ENCODE measurements at regions not wholly inside any gene's neighbourhood (a gene's known extent, or its start where the extent isn't known, plus 50 kb on each side); places are given as distances from the start of the nearest gene placed in this dataset.

- Histone ChIP-seq H3K27me3 (no peaks in the 10 kb centered on the region), H3K4me1 (no peaks in the 10 kb centered on the region), H3K4me3 (no peak overlapping the region), H3K27ac (no peak overlapping the region), H3K9me3 (no peaks in the 10 kb centered on the region), H3K36me3 (no peaks in the 10 kb centered on the region)
- TF ChIP-seq CTCF (IDR thresholded peaks at IDR 0.05) (no peak), POLR2A (IDR thresholded peaks at IDR 0.05) (no peak)
- ATAC-seq (no peak), DNase-seq (no peak)
- intact Hi-C loops (cut with DNase I) = no loop called here
Observed at GRCh38 chr18:41410006-41410405, 545.0 kb upstream of the PIK3C3 start.

DNA sequence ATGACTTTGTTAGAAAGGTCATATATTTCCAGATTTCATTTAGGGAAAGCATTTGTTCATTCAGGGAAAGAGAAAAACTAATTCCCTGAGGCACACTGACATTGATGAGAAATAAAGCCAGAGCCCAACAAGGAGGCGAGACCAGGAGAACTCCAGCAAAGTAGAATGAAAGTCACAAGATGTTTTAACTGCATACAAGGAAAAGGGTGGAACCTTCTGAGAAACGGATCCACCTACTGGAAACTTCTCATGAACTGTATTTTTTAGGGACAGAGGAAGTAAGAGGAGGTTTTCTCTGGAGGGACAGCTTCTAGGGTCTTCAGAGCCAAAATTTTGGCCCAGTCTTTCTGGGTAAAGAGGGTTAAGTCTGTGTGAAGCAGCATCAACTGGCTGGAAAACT is 548.2 kb upstream of the PIK3C3 start:
- TF ChIP-seq POLR2A (IDR thresholded peaks at IDR 0.05) (no peak), CTCF (IDR thresholded peaks at IDR 0.05) (no peak)
- 33% methylated on average over 2 of the region's 2 CpGs for WGBS (ENCODE audit: insufficient coverage, low coverage, low lambda C conversion rate, missing lambda C conversion rate)
- intact Hi-C loops (cut with DNase I) = no loop called here
- H3K4me1 ChIP-seq = no peaks in the 10 kb centered on the region
- H3K27me3 ChIP-seq = no peaks in the 10 kb centered on the region
- no peaks in the 10 kb centered on the region for H3K9me3 ChIP-seq
- no peaks in the 10 kb centered on the region for H3K36me3 ChIP-seq
- H3K4me3 ChIP-seq = no peak overlapping the region
- no peak for ATAC-seq
- H3K27ac ChIP-seq = no peak overlapping the region
- no peak for DNase-seq

- Histone ChIP-seq H3K27ac (no peak overlapping the region), H3K36me3 (no peaks in the 10 kb centered on the region), H3K27me3 (no peaks in the 10 kb centered on the region), H3K4me3 (no peak overlapping the region), H3K4me1 (no peaks in the 10 kb centered on the region), H3K9me3 (no peaks in the 10 kb centered on the region)
- intact Hi-C loops (cut with DNase I) = no loop called here
- WGBS (ENCODE audit: insufficient coverage, low coverage, low lambda C conversion rate, missing lambda C conversion rate) = 91% methylated on average over 2 of the region's 2 CpGs
- ATAC-seq (no peak), DNase-seq (no peak)
- TF ChIP-seq POLR2A (IDR thresholded peaks at IDR 0.05) (no peak), CTCF (IDR thresholded peaks at IDR 0.05) (no peak)
Observed at GRCh38 chr18:41396861-41397260, 558.2 kb upstream of the PIK3C3 start.

DNA sequence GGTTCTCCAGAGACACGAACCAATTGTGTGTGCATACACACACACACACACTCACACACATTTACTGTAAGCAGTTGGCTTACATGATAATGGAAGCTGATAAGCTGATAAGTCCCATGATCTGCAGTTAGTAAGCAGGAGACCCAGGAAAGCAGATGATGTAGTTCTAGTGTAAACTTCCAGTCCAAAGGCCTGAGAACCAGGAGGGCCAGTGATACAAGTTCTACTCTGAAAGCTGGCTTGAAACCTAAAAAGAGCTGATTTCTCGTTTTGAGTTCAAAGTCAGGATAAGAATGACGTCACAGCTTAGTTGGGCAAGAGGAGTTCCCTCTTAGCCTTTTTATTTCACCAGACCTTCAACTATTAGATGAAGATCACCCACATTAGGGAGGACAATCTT is 558.8 kb upstream of the PIK3C3 start:
- no peak for TF ChIP-seq CTCF (IDR thresholded peaks at IDR 0.05)
- TF ChIP-seq POLR2A (IDR thresholded peaks at IDR 0.05) = no peak
- intact Hi-C loops (cut with DNase I) = no loop called here
- no peaks in the 10 kb centered on the region for H3K27me3 ChIP-seq
- H3K36me3 ChIP-seq = no peaks in the 10 kb centered on the region
- 30% methylated on average over 1 of the region's 3 CpGs for WGBS (ENCODE audit: insufficient coverage, low coverage, low lambda C conversion rate, missing lambda C conversion rate)
- no peak overlapping the region for H3K27ac ChIP-seq
- no peaks in the 10 kb centered on the region for H3K9me3 ChIP-seq
- no peak overlapping the region for H3K4me3 ChIP-seq
- H3K4me1 ChIP-seq = no peaks in the 10 kb centered on the region
- peak in 2 of 4 donors; percentile 50 to 72 for ATAC-seq
- no peak for DNase-seq

- no peaks in the 10 kb centered on the region for H3K27me3 ChIP-seq
- no peak overlapping the region for H3K27ac ChIP-seq
- TF ChIP-seq CTCF (IDR thresholded peaks at IDR 0.05) = no peak
- TF ChIP-seq POLR2A (IDR thresholded peaks at IDR 0.05) = no peak
- H3K36me3 ChIP-seq = no peaks in the 10 kb centered on the region
- no peaks in the 10 kb centered on the region for H3K9me3 ChIP-seq
- 83% methylated on average over 1 of the region's 1 CpG for WGBS (ENCODE audit: insufficient coverage, low coverage, low lambda C conversion rate, missing lambda C conversion rate)
- ATAC-seq (no peak), DNase-seq (no peak)
- intact Hi-C loops (cut with DNase I) = no loop called here
- no peak overlapping the region for H3K4me3 ChIP-seq
- no peaks in the 10 kb centered on the region for H3K4me1 ChIP-seq
Observed at GRCh38 chr18:41395695-41396094, 559.3 kb upstream of the PIK3C3 start.
